Prostate gland (tissue), 2 donors: ENCODE measurements at regions not wholly inside any gene's neighbourhood (a gene's known extent, or its start where the extent isn't known, plus 50 kb on each side); places are given as distances from the start of the nearest gene placed in this dataset.

Experiments used
- DNase-seq: peaks from one replicate; pipeline ENCODE4 v3.0.0-alpha.2; 2019; ENCODE audit warnings: low spot score
- H3K27ac ChIP-seq, 2 donors: fragments of 200-600 bp; sonication (generic); 2 replicates each; pipeline ENCODE4 v1.5.1; 2017 to 2019
- H3K27me3 ChIP-seq: fragments of 200-600 bp; sonication (generic); replicated peaks from 2 replicates; pipeline ENCODE4 v1.5.1; 2019; ENCODE audit not compliant: insufficient read depth
- H3K36me3 ChIP-seq, 2 donors: fragments of 200-600 bp; sonication (generic); 1 replicate in 1 of 2; 2 replicates in 1 of 2; pipeline versions ENCODE4 v1.5.1 to v1.8.1; 2017 to 2019
- H3K4me1 ChIP-seq: fragments of 200-600 bp; sonication (generic); replicated peaks from 2 replicates; pipeline ENCODE4 v1.5.1; 2019
- H3K4me3 ChIP-seq, 2 donors: fragments of 200-600 bp; sonication (generic); 2 replicates each; pipeline ENCODE4 v1.5.1; 2017 to 2019
- H3K9me3 ChIP-seq: fragments of 200-600 bp; sonication (generic); 2 replicates; pipeline ENCODE4 v1.5.1; 2017
- POLR2A ChIP-seq: fragments of 450-650 bp; IDR thresholded peaks from one replicate; pipeline ENCODE4 v1.6.1; 2016; ENCODE audit warnings: antibody characterized with exemption, mild to moderate bottlenecking
- POLR2AphosphoS5 ChIP-seq: sonication (generic); formaldehyde crosslinking; IDR thresholded peaks from one replicate; pipeline ENCODE4 v1.6.1; 2017; ENCODE audit warnings: antibody characterized with exemption
- WGBS: methylation state at CpG from one replicate; pipeline ENCODE4 v1.1.5; 2018; 5-methylcytosine and 5-hydroxymethylcytosine counted together
- intact Hi-C: fragments of 100-400 bp; cut with DNase I; formaldehyde crosslinking; loops from one replicate; pipeline ENCODE4 v1.14.2; 2022
- TF ChIP-seq, protein P1 (sequence below), 4 experiments: fragments of 200-600 bp in 2 of 4; fragments of 450-650 bp in 2 of 4; sonication (generic) in 2 of 4; IDR thresholded peaks; 1 replicate in 3 of 4; 2 replicates in 1 of 4; pipeline ENCODE4 v1.5.1; 2016 to 2019; ENCODE audit warnings: antibody characterized with exemption in 4 of 4, mild to moderate bottlenecking in 2 of 4, moderate library complexity in 2 of 4

- intact Hi-C loops: no loop called here
- Histone ChIP-seq H3K36me3 (no peaks in the 10 kb centered on the region), H3K27ac (no peak overlapping the region), H3K27me3 (no peaks in the 10 kb centered on the region), H3K4me1 (no peaks in the 10 kb centered on the region), H3K4me3 (no peak overlapping the region), H3K9me3 (no peaks in the 10 kb centered on the region)
- no peak for DNase-seq
- TF ChIP-seq, protein P1, sequence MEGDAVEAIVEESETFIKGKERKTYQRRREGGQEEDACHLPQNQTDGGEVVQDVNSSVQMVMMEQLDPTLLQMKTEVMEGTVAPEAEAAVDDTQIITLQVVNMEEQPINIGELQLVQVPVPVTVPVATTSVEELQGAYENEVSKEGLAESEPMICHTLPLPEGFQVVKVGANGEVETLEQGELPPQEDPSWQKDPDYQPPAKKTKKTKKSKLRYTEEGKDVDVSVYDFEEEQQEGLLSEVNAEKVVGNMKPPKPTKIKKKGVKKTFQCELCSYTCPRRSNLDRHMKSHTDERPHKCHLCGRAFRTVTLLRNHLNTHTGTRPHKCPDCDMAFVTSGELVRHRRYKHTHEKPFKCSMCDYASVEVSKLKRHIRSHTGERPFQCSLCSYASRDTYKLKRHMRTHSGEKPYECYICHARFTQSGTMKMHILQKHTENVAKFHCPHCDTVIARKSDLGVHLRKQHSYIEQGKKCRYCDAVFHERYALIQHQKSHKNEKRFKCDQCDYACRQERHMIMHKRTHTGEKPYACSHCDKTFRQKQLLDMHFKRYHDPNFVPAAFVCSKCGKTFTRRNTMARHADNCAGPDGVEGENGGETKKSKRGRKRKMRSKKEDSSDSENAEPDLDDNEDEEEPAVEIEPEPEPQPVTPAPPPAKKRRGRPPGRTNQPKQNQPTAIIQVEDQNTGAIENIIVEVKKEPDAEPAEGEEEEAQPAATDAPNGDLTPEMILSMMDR (IDR thresholded peaks at IDR 0.05): no peak
- TF ChIP-seq POLR2A (no peak), POLR2AphosphoS5 (no peak)
- WGBS: 86% methylated on average over 6 of the region's 6 CpGs
Measured at GRCh38 chr10:120966657-120967045, 115.5 kb downstream of the WDR11 start.

DNA sequence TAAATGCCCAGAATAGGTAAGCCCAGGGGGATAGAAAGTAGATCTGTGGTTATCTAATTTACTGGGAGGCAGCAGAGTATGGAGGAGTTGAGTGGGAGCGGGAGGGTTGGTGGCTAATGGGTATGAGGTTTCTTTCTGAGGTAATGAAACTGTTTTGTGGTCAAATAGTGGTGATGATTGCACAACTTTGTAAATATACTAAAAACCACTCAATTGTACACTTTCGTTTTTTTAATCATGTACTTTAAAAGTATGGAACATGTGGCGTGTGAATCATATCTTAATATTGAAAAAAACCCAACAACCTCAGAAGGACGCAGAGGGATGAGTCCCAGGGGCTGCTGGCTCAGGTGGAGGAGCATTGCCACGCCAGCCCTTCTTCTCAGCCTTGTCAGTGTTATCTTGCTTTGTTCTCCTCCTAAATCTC is 118.1 kb downstream of the WDR11 start:
- WGBS: 81% methylated on average over 5 of the region's 5 CpGs
- Histone ChIP-seq H3K27me3 (no peaks in the 10 kb centered on the region), H3K9me3 (no peaks in the 10 kb centered on the region), H3K4me3 (no peak overlapping the region), H3K4me1 (no peaks in the 10 kb centered on the region), H3K27ac (no peak overlapping the region), H3K36me3 (no peaks in the 10 kb centered on the region)
- DNase-seq: no peak
- intact Hi-C loops: no loop called here
- TF ChIP-seq, protein P1 (IDR thresholded peaks at IDR 0.05): no peak
- TF ChIP-seq POLR2AphosphoS5 (no peak), POLR2A (no peak)

- Histone ChIP-seq H3K4me3 (no peak overlapping the region), H3K9me3 (no peaks in the 10 kb centered on the region), H3K27me3 (no peaks in the 10 kb centered on the region), H3K27ac (no peak overlapping the region), H3K4me1 (no peaks in the 10 kb centered on the region), H3K36me3 (no peaks in the 10 kb centered on the region)
- intact Hi-C loops: loop anchor here (10.0 kb wide), 2 partner anchors 104 to 214 kb away; no protein-coding TSS in a partner anchor
- TF ChIP-seq, protein P1 (IDR thresholded peaks at IDR 0.05): no peak
- TF ChIP-seq POLR2AphosphoS5: peak; percentile 6
- no peak for DNase-seq
- 65% methylated on average over 9 of the region's 9 CpGs for WGBS
Measured at GRCh38 chr10:120970595-120971529, 119.7 kb downstream of the WDR11 start.

GRCh38 chr10:120971671-120972070 is 120.5 kb downstream of the WDR11 start:
- DNase-seq: no peak
- intact Hi-C loops: loop anchor here (10.0 kb wide), 2 partner anchors 103 to 213 kb away; no protein-coding TSS in a partner anchor
- Histone ChIP-seq H3K27me3 (no peaks in the 10 kb centered on the region), H3K9me3 (no peaks in the 10 kb centered on the region), H3K27ac (no peak overlapping the region), H3K36me3 (no peaks in the 10 kb centered on the region), H3K4me3 (no peak overlapping the region), H3K4me1 (no peaks in the 10 kb centered on the region)
- TF ChIP-seq POLR2A: no peak
- no peak for TF ChIP-seq POLR2AphosphoS5
- TF ChIP-seq, protein P1 (IDR thresholded peaks at IDR 0.05): no peak
- 59% methylated on average over 2 of the region's 2 CpGs for WGBS
